ENCODE measurements at regions not wholly inside any gene's neighbourhood (a gene's known extent, or its start where the extent isn't known, plus 50 kb on each side); places are given as distances from the start of the nearest gene placed in this dataset.
"Not testable (repeated sequence)": the region's sequence is repeated elsewhere in the genome, so short reads cannot be mapped to it uniquely, and the experiment has no call there.

DNA sequence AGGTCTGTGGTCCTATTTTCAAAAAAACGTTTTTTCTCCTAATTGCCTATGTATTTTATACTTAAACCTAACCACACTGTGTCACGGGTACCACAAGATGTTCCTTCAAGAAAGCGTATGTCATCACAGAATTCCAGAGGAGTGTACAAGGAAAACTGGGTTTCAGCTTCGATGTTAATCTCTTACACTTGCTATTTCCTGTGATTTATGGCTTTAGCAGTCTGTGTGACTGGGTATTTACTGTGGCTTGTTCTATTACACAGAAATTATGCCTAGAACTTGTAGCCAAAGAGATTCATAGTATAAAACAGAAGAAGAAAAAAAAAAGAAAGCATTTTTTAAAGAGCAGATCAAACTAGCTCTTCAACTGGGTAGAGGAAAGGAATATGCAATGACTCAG, 371.1 kb upstream of the FOLH1 start:
- H3K4me3 ChIP-seq; H3K4me1 ChIP-seq; DNase-seq; H3K27ac ChIP-seq; H3K9ac ChIP-seq (ENCODE audit: low read depth in 2 of 2, low read length in 2 of 2); intact Hi-C loops (cut with DNase I); H3K27me3 ChIP-seq; H3K36me3 ChIP-seq; H3K9me3 ChIP-seq: not testable (repeated sequence)

- H3K36me3 ChIP-seq; H3K9me3 ChIP-seq; intact Hi-C loops (cut with DNase I); DNase-seq; H3K27me3 ChIP-seq; H3K4me1 ChIP-seq; H3K27ac ChIP-seq; H3K4me3 ChIP-seq; H3K9ac ChIP-seq (ENCODE audit: low read depth in 2 of 2, low read length in 2 of 2): not testable (repeated sequence)
These were observed 366.7 kb upstream of the OR4C13 start for GRCh38 chr11:49585495-49585894.

GRCh38 chr11:49608892-49609291, 343.3 kb upstream of the OR4C13 start:
- DNase-seq; intact Hi-C loops (cut with DNase I); H3K9ac ChIP-seq (ENCODE audit: low read depth in 2 of 2, low read length in 2 of 2); H3K36me3 ChIP-seq; H3K27ac ChIP-seq; H3K4me1 ChIP-seq; H3K4me3 ChIP-seq; H3K9me3 ChIP-seq; H3K27me3 ChIP-seq: not testable (repeated sequence)

DNA sequence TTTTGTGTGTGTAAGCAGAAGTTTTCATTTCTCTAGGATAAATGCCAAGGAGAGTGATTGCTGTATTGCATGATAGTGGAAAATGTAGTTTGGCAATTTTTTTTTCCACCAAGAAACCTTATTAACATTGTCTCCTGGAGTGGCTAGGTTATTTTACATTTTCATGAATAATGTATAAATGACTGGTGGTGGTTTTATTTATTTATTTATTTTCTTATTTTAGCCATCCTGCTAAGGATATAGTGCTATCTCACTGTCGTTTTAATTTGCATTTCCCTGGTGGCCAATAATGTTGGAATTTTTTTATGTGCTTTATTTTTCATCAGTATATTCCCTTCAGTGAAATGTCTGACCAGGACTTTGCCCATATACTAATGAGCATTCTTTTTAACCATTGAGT, 328.3 kb upstream of the OR4C13 start:
- DNase-seq = not testable (repeated sequence)

DNA sequence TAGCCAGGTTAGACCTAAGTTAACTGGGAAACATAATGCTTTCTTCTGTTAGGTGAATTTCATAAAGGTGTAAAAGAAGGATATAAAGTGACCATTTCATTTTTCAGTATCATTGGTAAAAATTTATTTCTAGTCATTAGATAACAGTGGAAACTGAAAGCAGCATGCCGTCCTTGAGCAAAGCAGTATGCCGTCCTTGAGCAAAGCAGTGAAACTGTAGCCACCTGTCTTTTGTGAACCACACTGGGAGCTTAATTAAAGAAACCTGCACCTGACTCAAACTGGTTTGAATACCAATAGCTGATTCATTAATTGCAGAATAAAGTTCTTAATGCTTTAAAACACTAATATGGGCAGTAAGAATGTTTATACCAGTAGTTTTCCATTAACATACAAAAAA, 281.5 kb upstream of the OR4C13 start:
- H3K4me3 ChIP-seq; H3K4me1 ChIP-seq; H3K9ac ChIP-seq (ENCODE audit: low read depth in 2 of 2, low read length in 2 of 2); H3K36me3 ChIP-seq; DNase-seq; intact Hi-C loops (cut with DNase I); H3K9me3 ChIP-seq; H3K27ac ChIP-seq; H3K27me3 ChIP-seq: not testable (repeated sequence)

More for the DNA sequence above, 328.3 kb upstream of the OR4C13 start:
- H3K36me3 ChIP-seq; H3K9me3 ChIP-seq; H3K9ac ChIP-seq (ENCODE audit: low read depth in 2 of 2, low read length in 2 of 2); H3K4me3 ChIP-seq; H3K27ac ChIP-seq; H3K4me1 ChIP-seq; intact Hi-C loops (cut with DNase I); H3K27me3 ChIP-seq: not testable (repeated sequence)

DNA sequence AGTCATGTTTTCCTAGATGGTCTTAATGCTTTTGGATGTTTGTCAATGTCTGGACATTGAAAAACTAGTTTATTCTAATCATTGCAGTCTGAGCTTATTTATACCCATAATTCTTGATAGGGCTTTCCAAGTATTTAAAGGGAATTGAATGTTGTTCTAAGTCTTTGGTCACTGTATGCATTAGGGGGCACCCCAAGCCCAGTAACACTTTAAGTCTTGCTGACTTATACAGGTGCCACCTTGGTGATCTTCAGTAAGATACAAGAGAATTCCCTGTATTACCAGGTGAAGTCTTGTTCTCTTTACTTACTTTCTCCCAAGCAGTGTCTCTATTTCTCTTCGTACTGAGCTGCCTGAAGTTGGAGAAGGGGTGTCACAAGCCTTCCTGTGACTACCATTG, 250.1 kb upstream of the OR4C13 start:
- H3K9me3 ChIP-seq; H3K9ac ChIP-seq (ENCODE audit: low read depth in 2 of 2, low read length in 2 of 2); DNase-seq; H3K27me3 ChIP-seq; H3K27ac ChIP-seq; H3K4me3 ChIP-seq; H3K36me3 ChIP-seq; intact Hi-C loops (cut with DNase I); H3K4me1 ChIP-seq: not testable (repeated sequence)

GRCh38 chr11:49750447-49750846, 201.7 kb upstream of the OR4C13 start:
- H3K4me3 ChIP-seq; intact Hi-C loops (cut with DNase I); H3K27me3 ChIP-seq; H3K4me1 ChIP-seq; H3K27ac ChIP-seq; DNase-seq; H3K9me3 ChIP-seq; H3K36me3 ChIP-seq; H3K9ac ChIP-seq (ENCODE audit: low read depth in 2 of 2, low read length in 2 of 2): not testable (repeated sequence)

GRCh38 chr11:49750960-49751359, 201.2 kb upstream of the OR4C13 start:
- DNase-seq; H3K36me3 ChIP-seq; H3K9ac ChIP-seq (ENCODE audit: low read depth in 2 of 2, low read length in 2 of 2); H3K4me3 ChIP-seq; H3K4me1 ChIP-seq; H3K27me3 ChIP-seq; H3K27ac ChIP-seq; H3K9me3 ChIP-seq; intact Hi-C loops (cut with DNase I): not testable (repeated sequence)

DNA sequence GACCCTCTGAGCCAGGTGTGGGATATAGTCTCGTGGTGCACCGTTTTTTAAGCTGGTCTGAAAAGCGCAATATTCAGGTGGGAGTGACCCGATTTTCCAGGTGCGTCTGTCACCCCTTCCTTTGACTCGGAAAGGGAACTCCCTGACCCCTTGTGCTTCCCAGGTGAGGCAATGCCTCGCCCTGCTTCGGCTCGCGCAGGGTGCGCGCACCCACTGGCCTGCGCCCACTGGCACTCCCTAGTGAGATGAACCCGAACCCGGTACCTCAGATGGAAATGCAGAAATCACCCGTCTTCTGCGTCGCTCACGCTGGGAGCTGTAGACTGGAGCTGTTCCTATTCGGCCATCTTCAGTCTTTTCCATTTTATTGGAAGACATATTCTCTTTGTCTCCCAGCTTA, 171.4 kb upstream of the OR4C13 start:
- H3K27me3 ChIP-seq; H3K4me3 ChIP-seq; DNase-seq; H3K4me1 ChIP-seq; H3K36me3 ChIP-seq; H3K9me3 ChIP-seq; H3K9ac ChIP-seq (ENCODE audit: low read depth in 2 of 2, low read length in 2 of 2); H3K27ac ChIP-seq; intact Hi-C loops (cut with DNase I): not testable (repeated sequence)

GRCh38 chr11:49782000-49782399, 170.2 kb upstream of the OR4C13 start:
- H3K9me3 ChIP-seq; H3K36me3 ChIP-seq; H3K27me3 ChIP-seq; H3K9ac ChIP-seq (ENCODE audit: low read depth in 2 of 2, low read length in 2 of 2); H3K4me1 ChIP-seq; intact Hi-C loops (cut with DNase I); H3K4me3 ChIP-seq; H3K27ac ChIP-seq; DNase-seq: not testable (repeated sequence)

GRCh38 chr11:49783841-49784240, 168.3 kb upstream of the OR4C13 start:
- H3K36me3 ChIP-seq; H3K27ac ChIP-seq; H3K27me3 ChIP-seq; H3K4me1 ChIP-seq; DNase-seq; intact Hi-C loops (cut with DNase I); H3K9ac ChIP-seq (ENCODE audit: low read depth in 2 of 2, low read length in 2 of 2); H3K4me3 ChIP-seq; H3K9me3 ChIP-seq: not testable (repeated sequence)

GRCh38 chr11:49789787-49790186, 162.4 kb upstream of the OR4C13 start:
- intact Hi-C loops (cut with DNase I); H3K36me3 ChIP-seq; H3K27ac ChIP-seq; DNase-seq; H3K27me3 ChIP-seq; H3K9ac ChIP-seq (ENCODE audit: low read depth in 2 of 2, low read length in 2 of 2); H3K4me1 ChIP-seq; H3K9me3 ChIP-seq; H3K4me3 ChIP-seq: not testable (repeated sequence)

GRCh38 chr11:49798206-49798837, 153.9 kb upstream of the OR4C13 start:
- H3K27me3 ChIP-seq; H3K27ac ChIP-seq; H3K4me3 ChIP-seq; H3K9ac ChIP-seq (ENCODE audit: low read depth in 2 of 2, low read length in 2 of 2); H3K4me1 ChIP-seq; H3K36me3 ChIP-seq; DNase-seq; H3K9me3 ChIP-seq; intact Hi-C loops (cut with DNase I): not testable (repeated sequence)

DNA sequence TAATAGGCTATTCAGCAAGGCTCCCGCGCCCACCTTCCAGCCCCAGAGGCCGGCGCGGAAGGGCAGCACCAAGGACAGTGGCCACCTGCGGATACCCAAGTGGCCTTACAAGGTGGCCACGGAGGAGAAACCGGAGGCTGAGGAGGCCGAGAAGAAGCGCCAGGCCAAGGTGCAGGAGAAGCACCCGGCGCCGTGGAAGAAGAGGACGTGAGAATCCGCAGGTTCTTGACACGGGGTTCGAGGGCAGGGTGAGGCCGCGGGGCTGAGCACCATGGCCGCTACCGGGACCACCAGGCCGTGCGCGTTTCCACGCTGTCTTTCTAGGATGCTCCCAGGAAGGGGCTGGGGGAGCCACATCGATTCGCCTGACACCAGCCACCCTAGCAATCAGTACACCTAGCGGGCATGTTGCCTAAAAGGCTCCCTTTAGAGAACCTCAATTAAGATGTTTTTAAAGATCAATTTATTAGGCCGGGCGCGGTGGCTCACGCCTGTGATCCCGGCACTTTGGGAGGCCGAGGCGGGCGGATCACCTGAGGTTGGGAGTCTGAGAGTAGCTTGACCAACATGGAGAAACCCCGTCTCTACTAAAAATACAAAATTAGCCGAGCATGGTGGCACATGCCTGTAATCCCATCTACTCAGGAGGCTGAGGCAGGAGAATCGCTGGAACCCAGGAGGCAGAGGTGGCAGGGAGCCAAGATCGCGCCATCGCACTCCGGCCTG, 134.3 kb upstream of the OR4C13 start:
- H3K27me3 ChIP-seq; intact Hi-C loops (cut with DNase I); H3K9me3 ChIP-seq; H3K9ac ChIP-seq (ENCODE audit: low read depth in 2 of 2, low read length in 2 of 2); H3K4me3 ChIP-seq; H3K4me1 ChIP-seq; H3K36me3 ChIP-seq; H3K27ac ChIP-seq; DNase-seq: not testable (repeated sequence)
